HG03060 (cell line): ENCODE measurements at regions not wholly inside any gene's neighbourhood (a gene's known extent, or its start where the extent isn't known, plus 50 kb on each side); places are given as distances from the start of the nearest gene placed in this dataset.

Experiments
- ATAC-seq: cut with Tn5 transposase; IDR thresholded peaks from one replicate; pipeline ENCODE4 v1.9.1; 2021; ENCODE audit warnings: low read depth, moderate number of reproducible peaks; ENCODE audit not compliant: unreplicated experiment

- no peak for ATAC-seq
These were observed 137.7 kb upstream of the POM121L12 start for GRCh38 chr7:52897713-52898112.

GRCh38 chr7:52897288-52897687 lies 138.1 kb upstream of the POM121L12 start:
- no peak for ATAC-seq

- no peak for ATAC-seq
These were observed 158.2 kb upstream of the POM121L12 start for GRCh38 chr7:52877240-52877639.

GRCh38 chr7:52876402-52876801 lies 159.0 kb upstream of the POM121L12 start:
- ATAC-seq, result no peak

GRCh38 chr7:52863652-52864051 lies 171.8 kb upstream of the POM121L12 start:
- ATAC-seq, result no peak

- no peak for ATAC-seq
These were observed 173.1 kb upstream of the POM121L12 start for GRCh38 chr7:52862321-52862720.

- no peak for ATAC-seq
These were observed 178.1 kb upstream of the POM121L12 start for GRCh38 chr7:52857367-52857766.

- ATAC-seq, result no peak
These were observed 180.8 kb upstream of the POM121L12 start for GRCh38 chr7:52854681-52855080.

- ATAC-seq, result no peak
These were observed 183.9 kb upstream of the POM121L12 start for GRCh38 chr7:52851547-52851946.

- no peak for ATAC-seq
These were observed 192.0 kb upstream of the POM121L12 start for GRCh38 chr7:52843436-52843835.

GRCh38 chr7:52842202-52842900 lies 193.1 kb upstream of the POM121L12 start:
- no peak for ATAC-seq

GRCh38 chr7:52838981-52839411 lies 196.4 kb upstream of the POM121L12 start:
- ATAC-seq, result no peak

GRCh38 chr7:52831321-52831720 lies 204.1 kb upstream of the POM121L12 start:
- no peak for ATAC-seq

- no peak for ATAC-seq
These were observed 204.6 kb upstream of the POM121L12 start for GRCh38 chr7:52830801-52831200.

GRCh38 chr7:52826515-52827265 lies 208.7 kb upstream of the POM121L12 start:
- no peak for ATAC-seq

GRCh38 chr7:52825611-52826010 lies 209.8 kb upstream of the POM121L12 start:
- no peak for ATAC-seq

GRCh38 chr7:52811537-52811936 lies 223.9 kb upstream of the POM121L12 start:
- ATAC-seq, result no peak

GRCh38 chr7:52799817-52800216 lies 235.6 kb upstream of the POM121L12 start:
- ATAC-seq, result no peak

GRCh38 chr7:52797801-52798200 lies 237.6 kb upstream of the POM121L12 start:
- ATAC-seq, result no peak

- no peak for ATAC-seq
These were observed 240.8 kb upstream of the POM121L12 start for GRCh38 chr7:52794621-52795020.

- ATAC-seq, result no peak
These were observed 244.2 kb upstream of the POM121L12 start for GRCh38 chr7:52791176-52791700.

- no peak for ATAC-seq
These were observed 249.3 kb upstream of the POM121L12 start for GRCh38 chr7:52786174-52786573.
